GM10248 (cell line): ENCODE measurements at regions not wholly inside any gene's neighbourhood (a gene's known extent, or its start where the extent isn't known, plus 50 kb on each side); places are given as distances from the start of the nearest gene placed in this dataset.

Experiments
- CTCF ChIA-PET: fragments of 300-600 bp; sonication (Branson Sonifier 250); formaldehyde crosslinking; extraction: SDS; loops from one replicate; lab custom pipeline; 2021; ENCODE audit warnings: antibody characterized with exemption; lab: Yijun Ruan, JAX
- POLR2A ChIA-PET: fragments of 350-650 bp; sonication (Branson Sonifier 250); formaldehyde crosslinking; extraction: SDS; loops from one replicate; lab custom pipeline; 2020; ENCODE audit warnings: antibody characterized with exemption; lab: Yijun Ruan, JAX
- DNase-seq: peaks from one replicate; pipeline ENCODE4 v3.0.0; 2012; ENCODE audit errors: extremely low spot score
- TF ChIP-seq, protein P1 (sequence below): IDR thresholded peaks from 2 replicates; pipeline ENCODE4 v1.5.1; 2012; ENCODE audit warnings: mild to moderate bottlenecking, low read depth; ENCODE audit errors: extremely low read depth, missing control alignments, control extremely low read depth

DNA sequence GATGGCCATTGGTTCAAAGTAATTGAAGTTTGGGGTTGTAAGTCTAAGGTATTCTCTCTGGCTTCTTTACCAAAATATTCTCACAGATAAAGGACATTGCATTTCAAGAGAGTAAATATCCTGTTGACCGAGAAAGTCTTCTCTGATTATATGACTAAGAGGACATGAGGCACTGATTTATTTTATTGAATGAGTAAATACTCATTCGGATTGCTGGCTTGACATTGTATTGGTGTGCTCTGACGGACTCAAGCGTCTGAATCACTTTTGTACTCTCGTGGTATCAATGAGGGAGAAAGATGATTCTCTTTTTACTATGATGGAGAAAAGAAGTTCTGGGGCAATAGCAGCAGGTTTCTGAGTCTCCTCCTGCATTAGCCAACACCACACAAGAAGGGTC, 205.3 kb upstream of the RRP15 start:
- TF ChIP-seq, protein P1, sequence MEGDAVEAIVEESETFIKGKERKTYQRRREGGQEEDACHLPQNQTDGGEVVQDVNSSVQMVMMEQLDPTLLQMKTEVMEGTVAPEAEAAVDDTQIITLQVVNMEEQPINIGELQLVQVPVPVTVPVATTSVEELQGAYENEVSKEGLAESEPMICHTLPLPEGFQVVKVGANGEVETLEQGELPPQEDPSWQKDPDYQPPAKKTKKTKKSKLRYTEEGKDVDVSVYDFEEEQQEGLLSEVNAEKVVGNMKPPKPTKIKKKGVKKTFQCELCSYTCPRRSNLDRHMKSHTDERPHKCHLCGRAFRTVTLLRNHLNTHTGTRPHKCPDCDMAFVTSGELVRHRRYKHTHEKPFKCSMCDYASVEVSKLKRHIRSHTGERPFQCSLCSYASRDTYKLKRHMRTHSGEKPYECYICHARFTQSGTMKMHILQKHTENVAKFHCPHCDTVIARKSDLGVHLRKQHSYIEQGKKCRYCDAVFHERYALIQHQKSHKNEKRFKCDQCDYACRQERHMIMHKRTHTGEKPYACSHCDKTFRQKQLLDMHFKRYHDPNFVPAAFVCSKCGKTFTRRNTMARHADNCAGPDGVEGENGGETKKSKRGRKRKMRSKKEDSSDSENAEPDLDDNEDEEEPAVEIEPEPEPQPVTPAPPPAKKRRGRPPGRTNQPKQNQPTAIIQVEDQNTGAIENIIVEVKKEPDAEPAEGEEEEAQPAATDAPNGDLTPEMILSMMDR: no peak
- POLR2A ChIA-PET: no interaction called here
- DNase-seq: no peak
- CTCF ChIA-PET: interaction anchor here (1.7 kb wide), 1 partner anchor 14 kb away, joined by 3 read pairs; no protein-coding TSS in a partner anchor

DNA sequence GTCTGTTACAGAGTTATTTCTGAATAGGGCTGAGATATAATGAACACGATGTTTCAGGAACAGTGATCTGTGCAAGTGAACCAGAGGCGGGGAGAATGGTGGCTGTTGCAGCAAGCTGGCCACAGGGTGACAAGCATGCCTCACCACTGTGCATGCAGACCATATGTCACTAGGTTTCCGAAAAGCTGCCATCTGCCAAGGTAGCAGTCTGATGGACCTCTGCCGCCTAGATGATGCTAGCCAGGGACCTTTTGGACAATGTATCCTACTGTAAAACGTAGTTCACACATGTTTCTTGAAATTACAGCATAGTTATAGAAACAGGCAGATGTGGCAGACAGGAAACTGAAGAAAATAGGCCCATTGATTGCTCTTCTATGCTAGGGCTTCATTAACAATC, 204.2 kb upstream of the RRP15 start:
- ChIA-PET CTCF (no interaction called here), POLR2A (no interaction called here)
- TF ChIP-seq, protein P1: no peak
- no peak for DNase-seq

DNA sequence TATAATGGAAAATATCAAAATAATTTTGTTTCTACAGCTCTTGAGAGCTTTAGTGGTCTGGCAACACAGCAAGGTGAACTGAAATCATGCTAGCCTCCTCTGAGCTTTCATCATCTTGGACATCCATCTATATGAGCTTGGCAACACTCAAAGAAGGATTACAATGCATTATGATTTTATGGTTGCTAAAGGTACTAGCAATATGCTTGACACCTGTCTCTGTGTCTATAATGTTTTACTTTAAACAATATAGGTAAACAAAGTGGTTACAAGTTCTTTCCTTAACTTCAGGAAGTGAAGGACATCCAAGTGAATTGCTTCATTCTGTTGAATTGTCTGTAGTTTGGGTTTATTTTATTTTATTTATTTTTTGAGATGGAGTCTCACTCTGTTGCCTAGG, 203.7 kb upstream of the RRP15 start:
- POLR2A ChIA-PET: no interaction called here
- CTCF ChIA-PET: no interaction called here
- no peak for DNase-seq
- TF ChIP-seq, protein P1: no peak

DNA sequence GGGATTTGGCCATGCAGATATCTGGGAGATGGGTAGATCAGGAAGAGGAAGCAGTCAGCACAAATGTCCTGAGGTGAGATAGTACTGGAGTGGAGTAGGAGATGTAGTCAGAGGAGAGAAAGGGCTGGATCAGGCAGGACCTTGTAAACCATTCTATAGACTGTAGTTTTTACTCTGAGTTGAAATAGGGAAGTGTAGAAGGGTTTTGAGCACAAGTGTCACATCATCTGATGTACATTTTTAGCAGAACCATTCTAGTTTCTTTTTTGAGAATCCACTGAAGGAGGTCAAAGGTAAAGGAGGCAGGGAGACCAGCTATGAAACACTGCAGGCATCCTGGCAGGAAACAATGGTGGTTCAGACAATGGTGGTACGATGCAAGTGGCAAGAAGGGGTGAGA, 194.6 kb upstream of the RRP15 start:
- ChIA-PET CTCF (interaction anchor here (1.8 kb wide), 1 partner anchor 47 kb away, joined by 4 read pairs; no protein-coding TSS in a partner anchor), POLR2A (no interaction called here)
- TF ChIP-seq, protein P1: no peak
- no peak for DNase-seq

DNA sequence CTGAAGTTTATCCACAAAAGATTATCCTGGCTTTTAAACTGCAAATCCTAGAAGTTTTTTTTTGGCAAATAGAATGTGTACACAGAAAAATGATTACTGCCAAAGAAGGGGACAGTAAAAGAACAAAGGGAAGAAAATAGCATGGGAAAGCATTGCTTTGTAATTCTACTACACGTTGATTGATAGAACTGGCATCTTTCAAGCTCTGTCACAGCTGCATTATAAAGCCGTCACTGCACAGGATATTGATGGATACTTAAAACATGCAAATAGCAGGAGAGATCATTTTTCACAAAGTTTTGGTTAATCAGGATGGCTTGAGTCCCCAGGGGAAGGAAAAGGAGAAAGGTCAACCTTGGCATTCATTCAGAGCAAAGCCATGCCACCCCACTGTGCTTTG, 183.7 kb upstream of the RRP15 start:
- no peak for DNase-seq
- CTCF ChIA-PET: interaction anchor here (1.8 kb wide), 1 partner anchor 13 kb away, joined by 5 read pairs; no protein-coding TSS in a partner anchor
- POLR2A ChIA-PET: no interaction called here
- TF ChIP-seq, protein P1: no peak

DNA sequence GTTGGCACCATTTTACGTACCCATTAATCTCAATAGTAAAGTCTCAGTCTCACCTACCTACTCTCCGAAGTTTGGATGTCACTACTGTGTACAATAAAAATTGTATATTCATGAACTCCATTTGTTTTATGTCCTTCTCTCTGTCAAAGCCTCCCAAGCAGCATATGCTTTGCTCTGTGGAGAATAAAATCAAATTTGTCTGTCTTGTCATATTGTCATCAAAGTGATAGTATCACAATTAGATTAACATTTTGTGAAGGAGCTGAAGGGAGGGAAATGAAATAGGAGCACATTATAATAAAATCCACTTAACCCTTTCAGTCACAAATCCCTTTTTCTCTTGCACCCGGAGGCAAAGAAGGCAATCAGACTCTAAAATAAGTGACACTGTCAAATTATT, 177.1 kb upstream of the RRP15 start:
- no peak for DNase-seq
- ChIA-PET CTCF (no interaction called here), POLR2A (no interaction called here)
- TF ChIP-seq, protein P1: no peak
